ENCODE measurements at regions not wholly inside any gene's neighbourhood (a gene's known extent, or its start where the extent isn't known, plus 50 kb on each side); places are given as distances from the start of the nearest gene placed in this dataset.

GRCh38 chr4:165612936-165613335 is 234.1 kb downstream of the CPE start:
- Histone ChIP-seq H3K27ac (ENCODE audit: low read depth in 1 of 2, low read length in 2 of 2) (no peak overlapping the region), H3K27me3 (ENCODE audit: control insufficient read depth in 4 of 4, insufficient read depth in 4 of 4, low read length in 3 of 4) (no peaks in the 10 kb centered on the region), H3K36me3 (ENCODE audit: control insufficient read depth in 4 of 4, insufficient read depth in 3 of 4, low read depth in 1 of 4, low read length in 3 of 4) (no peaks in the 10 kb centered on the region), H3K4me3 (ENCODE audit: low read depth in 1 of 3, low read length in 3 of 3) (no peak overlapping the region), H3K9me3 (ENCODE audit: control insufficient read depth in 4 of 4, low read length in 3 of 4) (no peaks in the 10 kb centered on the region), H3K9ac (ENCODE audit: low read depth in 1 of 2, low read length in 2 of 2) (no peak overlapping the region), H3K4me1 (ENCODE audit: control insufficient read depth in 4 of 4, insufficient read depth in 4 of 4, low read length in 3 of 4) (no peaks in the 10 kb centered on the region)
- 35% methylated on average over 1 of the region's 1 CpG for WGBS
- DNase-seq (ENCODE audit: low spot score) = no peak
- TF ChIP-seq REST (IDR thresholded peaks at IDR 0.05) = no peak

- Histone ChIP-seq H3K36me3 (ENCODE audit: control insufficient read depth in 4 of 4, insufficient read depth in 3 of 4, low read depth in 1 of 4, low read length in 3 of 4) (no peaks in the 10 kb centered on the region), H3K27ac (ENCODE audit: low read depth in 1 of 2, low read length in 2 of 2) (no peak overlapping the region), H3K27me3 (ENCODE audit: control insufficient read depth in 4 of 4, insufficient read depth in 4 of 4, low read length in 3 of 4) (no peaks in the 10 kb centered on the region), H3K4me1 (ENCODE audit: control insufficient read depth in 4 of 4, insufficient read depth in 4 of 4, low read length in 3 of 4) (no peaks in the 10 kb centered on the region), H3K9me3 (ENCODE audit: control insufficient read depth in 4 of 4, low read length in 3 of 4) (no peaks in the 10 kb centered on the region), H3K9ac (ENCODE audit: low read depth in 1 of 2, low read length in 2 of 2) (no peak overlapping the region), H3K4me3 (ENCODE audit: low read depth in 1 of 3, low read length in 3 of 3) (no peak overlapping the region)
- 89% methylated on average over 2 of the region's 2 CpGs for WGBS
- TF ChIP-seq HNF4A (conservative IDR thresholded peaks at IDR 0.05) = no peak
- TF ChIP-seq YY1 (IDR thresholded peaks at IDR 0.05) = no peak
- no peak for TF ChIP-seq MAX (IDR thresholded peaks at IDR 0.05)
- TF ChIP-seq RXRA (IDR thresholded peaks at IDR 0.05) = no peak
- no peak for TF ChIP-seq TAF1 (conservative IDR thresholded peaks at IDR 0.05)
- no peak for TF ChIP-seq EGR1 (IDR thresholded peaks at IDR 0.05; ENCODE audit: low read depth in 2 of 2)
- no peak for TF ChIP-seq NR2F2 (IDR thresholded peaks at IDR 0.05)
- TF ChIP-seq CTCF (IDR thresholded peaks at IDR 0.05; ENCODE audit: low read depth, low read length, missing input control) = no peak
- no peak for TF ChIP-seq HNF4G (IDR thresholded peaks at IDR 0.05)
- TF ChIP-seq GABPA (IDR thresholded peaks at IDR 0.05 in 1 of 2, conservative IDR thresholded peaks at IDR 0.05 in 1 of 2) = no peak
- no peak for TF ChIP-seq FOXA1 (IDR thresholded peaks at IDR 0.05)
- no peak for TF ChIP-seq RAD21 (IDR thresholded peaks at IDR 0.05)
- no peak for DNase-seq (ENCODE audit: low spot score)
These were observed 234.8 kb downstream of the CPE start for GRCh38 chr4:165613581-165613980.

GRCh38 chr4:165620913-165621312 is 242.1 kb downstream of the CPE start:
- no peak for TF ChIP-seq EGR1 (IDR thresholded peaks at IDR 0.05; ENCODE audit: low read depth in 2 of 2)
- no peak overlapping the region for H3K4me3 ChIP-seq (ENCODE audit: low read depth in 1 of 3, low read length in 3 of 3)
- no peaks in the 10 kb centered on the region for H3K36me3 ChIP-seq (ENCODE audit: control insufficient read depth in 4 of 4, insufficient read depth in 3 of 4, low read depth in 1 of 4, low read length in 3 of 4)
- WGBS = 93% methylated on average over 3 of the region's 3 CpGs
- no peaks in the 10 kb centered on the region for H3K9me3 ChIP-seq (ENCODE audit: control insufficient read depth in 4 of 4, low read length in 3 of 4)
- no peak overlapping the region for H3K9ac ChIP-seq (ENCODE audit: low read depth in 1 of 2, low read length in 2 of 2)
- no peak for DNase-seq (ENCODE audit: low spot score)
- H3K4me1 ChIP-seq (ENCODE audit: control insufficient read depth in 4 of 4, insufficient read depth in 4 of 4, low read length in 3 of 4) = no peaks in the 10 kb centered on the region
- H3K27ac ChIP-seq (ENCODE audit: low read depth in 1 of 2, low read length in 2 of 2) = no peak overlapping the region
- H3K27me3 ChIP-seq (ENCODE audit: control insufficient read depth in 4 of 4, insufficient read depth in 4 of 4, low read length in 3 of 4) = no peaks in the 10 kb centered on the region
